Transverse colon (tissue), 4 donors: ENCODE measurements at regions not wholly inside any gene's neighbourhood (a gene's known extent, or its start where the extent isn't known, plus 50 kb on each side); places are given as distances from the start of the nearest gene placed in this dataset.

Experiments used
- CTCF ChIP-seq, 5 experiments: fragments of 200-600 bp in 3 of 5; fragments of 450-650 bp in 2 of 5; sonication (generic) in 3 of 5; IDR thresholded peaks; 1 replicate in 2 of 5; 2 replicates in 3 of 5; pipeline ENCODE4 v1.5.1; 2016 to 2017; ENCODE audit warnings: antibody characterized with exemption in 5 of 5, inconsistent platforms in 3 of 5, mild to moderate bottlenecking in 2 of 5, moderate library complexity in 1 of 5
- POLR2A ChIP-seq: fragments of 450-650 bp; IDR thresholded peaks from one replicate; pipeline ENCODE4 v1.6.1; 2016; ENCODE audit warnings: antibody characterized with exemption, mild to moderate bottlenecking, moderate library complexity
- POLR2AphosphoS5 ChIP-seq, 3 donors: sonication (generic); formaldehyde crosslinking; IDR thresholded peaks; one replicate each; pipeline ENCODE4 v1.6.1; 2016; ENCODE audit warnings: antibody characterized with exemption in 3 of 3

- TF ChIP-seq CTCF (IDR thresholded peaks at IDR 0.05) = no peak
- no peak for TF ChIP-seq POLR2AphosphoS5 (IDR thresholded peaks at IDR 0.05)
- TF ChIP-seq POLR2A = no peak
Observed at GRCh38 chr4:108543359-108543968, 76.9 kb upstream of the RPL34 start.
